OCI-LY1 (cell line): ENCODE measurements at regions not wholly inside any gene's neighbourhood (a gene's known extent, or its start where the extent isn't known, plus 50 kb on each side); places are given as distances from the start of the nearest gene placed in this dataset.

ENCODE experiments used
- H2AFZ ChIP-seq: fragments of 200-600 bp; sonication (generic), shearing (Covaris generic); 2 replicates; pipeline ENCODE4 v1.6.0; 2014; ENCODE audit warnings: antibody characterized with exemption, mild to moderate bottlenecking, low read length
- H3F3A ChIP-seq: fragments of 200-600 bp; sonication (generic), shearing (Covaris generic); 2 replicates; pipeline ENCODE4 v1.6.0; 2014; ENCODE audit warnings: mild to moderate bottlenecking, antibody characterized with exemption, low read length, moderate library complexity; ENCODE audit not compliant: insufficient read depth
- H3K27ac ChIP-seq: fragments of 200-600 bp; sonication (generic); 2 replicates; pipeline ENCODE4 v1.5.1; 2014; ENCODE audit warnings: low read length, mixed run types, mild to moderate bottlenecking, low read depth; ENCODE audit not compliant: poor library complexity, severe bottlenecking
- H3K27me3 ChIP-seq: fragments of 200-600 bp; sonication (generic); 2 replicates; pipeline ENCODE4 v1.6.0; 2014; ENCODE audit warnings: antibody characterized with exemption, mild to moderate bottlenecking, low read length, moderate library complexity; ENCODE audit not compliant: insufficient read depth
- H3K36me3 ChIP-seq: fragments of 200-600 bp; sonication (generic); 2 replicates; pipeline ENCODE4 v1.6.1; 2014; ENCODE audit warnings: mild to moderate bottlenecking, antibody characterized with exemption, low read length, moderate library complexity, mixed read lengths; ENCODE audit not compliant: insufficient read depth
- H3K4me1 ChIP-seq: fragments of 200-600 bp; sonication (generic); 2 replicates; pipeline ENCODE4 v1.5.1; 2014; ENCODE audit warnings: mild to moderate bottlenecking, low read length, moderate library complexity; ENCODE audit not compliant: insufficient read depth, severe bottlenecking
- H3K4me2 ChIP-seq: fragments of 200-600 bp; sonication (generic), shearing (Covaris generic); 2 replicates; pipeline ENCODE4 v1.6.1; 2014; ENCODE audit warnings: low read length
- H3K4me3 ChIP-seq: fragments of 200-600 bp; sonication (generic); 2 replicates; pipeline ENCODE4 v1.5.1; 2014; ENCODE audit warnings: low read length, low read depth, mild to moderate bottlenecking, mixed read lengths; ENCODE audit not compliant: poor library complexity, severe bottlenecking
- H3K79me2 ChIP-seq: fragments of 200-600 bp; shearing (Covaris generic); 2 replicates; pipeline ENCODE4 v1.6.1; 2016; ENCODE audit warnings: mixed run types, low read length, mixed read lengths; ENCODE audit not compliant: insufficient read depth
- H3K9ac ChIP-seq: fragments of 200-600 bp; sonication (generic), shearing (Covaris generic); 2 replicates; pipeline ENCODE4 v1.6.1; 2014; ENCODE audit warnings: mild to moderate bottlenecking, low read length, mixed read lengths
- H3K9me2 ChIP-seq: fragments of 200-600 bp; sonication (generic), shearing (Covaris generic); 2 replicates; pipeline ENCODE4 v1.6.1; 2014; ENCODE audit warnings: low read depth, mild to moderate bottlenecking, low read length, mixed read lengths
- H3K9me3 ChIP-seq: fragments of 200-600 bp; shearing (Covaris generic); 2 replicates; pipeline ENCODE4 v1.6.1; 2014; ENCODE audit warnings: low read length, mixed read lengths
- H4K20me1 ChIP-seq: fragments of 200-600 bp; sonication (generic), shearing (Covaris generic); 2 replicates; pipeline ENCODE4 v1.6.0; 2016; ENCODE audit warnings: mild to moderate bottlenecking, low read length; ENCODE audit not compliant: insufficient read depth
- EZH2 ChIP-seq: fragments of 200-600 bp; sonication (generic), shearing (Covaris generic); IDR thresholded peaks from 2 replicates; pipeline ENCODE4 v1.8.0; 2017; ENCODE audit warnings: borderline replicate concordance, mixed run types, mild to moderate bottlenecking, antibody characterized with exemption, low read length, moderate library complexity, mixed read lengths
- TF ChIP-seq, protein P1 (sequence below): fragments of 200-600 bp; sonication (generic), shearing (Covaris generic); IDR thresholded peaks from 2 replicates; pipeline ENCODE4 v1.5.1; 2017; ENCODE audit warnings: mild to moderate bottlenecking, antibody characterized with exemption, low read length, moderate library complexity, mixed read lengths

DNA sequence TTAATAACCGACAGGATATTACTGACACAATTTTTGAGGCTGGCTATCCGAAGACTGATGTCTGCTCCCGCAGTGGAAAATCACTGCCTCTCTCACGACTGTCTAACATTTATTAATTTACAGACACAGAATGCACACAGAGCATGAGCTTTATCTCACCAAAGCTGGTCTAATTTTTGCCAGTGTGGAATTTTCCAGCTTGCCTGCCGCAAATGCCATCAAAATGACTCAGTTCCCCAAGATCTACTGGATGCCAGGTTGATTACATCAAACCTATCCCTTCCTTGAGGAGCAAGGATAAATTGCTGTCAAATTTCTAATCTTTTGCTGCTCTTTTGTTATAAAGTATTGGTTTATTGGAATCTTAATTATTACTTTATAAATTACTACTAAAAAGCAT, 1775.1 kb upstream of the PCDH20 start:
- H3K79me2 ChIP-seq = no peaks in the 10 kb centered on the region
- H3K4me1 ChIP-seq = no peaks in the 10 kb centered on the region
- H3K9me3 ChIP-seq = no peaks in the 10 kb centered on the region
- H4K20me1 ChIP-seq = no peaks in the 10 kb centered on the region
- H3K27ac ChIP-seq = no peak overlapping the region
- no peaks in the 10 kb centered on the region for H3K9me2 ChIP-seq
- H3K4me2 ChIP-seq = no peak overlapping the region
- H2AFZ ChIP-seq = no peak overlapping the region
- no peak for TF ChIP-seq EZH2
- TF ChIP-seq, protein P1, sequence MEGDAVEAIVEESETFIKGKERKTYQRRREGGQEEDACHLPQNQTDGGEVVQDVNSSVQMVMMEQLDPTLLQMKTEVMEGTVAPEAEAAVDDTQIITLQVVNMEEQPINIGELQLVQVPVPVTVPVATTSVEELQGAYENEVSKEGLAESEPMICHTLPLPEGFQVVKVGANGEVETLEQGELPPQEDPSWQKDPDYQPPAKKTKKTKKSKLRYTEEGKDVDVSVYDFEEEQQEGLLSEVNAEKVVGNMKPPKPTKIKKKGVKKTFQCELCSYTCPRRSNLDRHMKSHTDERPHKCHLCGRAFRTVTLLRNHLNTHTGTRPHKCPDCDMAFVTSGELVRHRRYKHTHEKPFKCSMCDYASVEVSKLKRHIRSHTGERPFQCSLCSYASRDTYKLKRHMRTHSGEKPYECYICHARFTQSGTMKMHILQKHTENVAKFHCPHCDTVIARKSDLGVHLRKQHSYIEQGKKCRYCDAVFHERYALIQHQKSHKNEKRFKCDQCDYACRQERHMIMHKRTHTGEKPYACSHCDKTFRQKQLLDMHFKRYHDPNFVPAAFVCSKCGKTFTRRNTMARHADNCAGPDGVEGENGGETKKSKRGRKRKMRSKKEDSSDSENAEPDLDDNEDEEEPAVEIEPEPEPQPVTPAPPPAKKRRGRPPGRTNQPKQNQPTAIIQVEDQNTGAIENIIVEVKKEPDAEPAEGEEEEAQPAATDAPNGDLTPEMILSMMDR = no peak
- H3F3A ChIP-seq = no peaks in the 10 kb centered on the region
- no peak overlapping the region for H3K9ac ChIP-seq
- no peaks in the 10 kb centered on the region for H3K36me3 ChIP-seq
- H3K27me3 ChIP-seq = no peaks in the 10 kb centered on the region
- H3K4me3 ChIP-seq = no peak overlapping the region

DNA sequence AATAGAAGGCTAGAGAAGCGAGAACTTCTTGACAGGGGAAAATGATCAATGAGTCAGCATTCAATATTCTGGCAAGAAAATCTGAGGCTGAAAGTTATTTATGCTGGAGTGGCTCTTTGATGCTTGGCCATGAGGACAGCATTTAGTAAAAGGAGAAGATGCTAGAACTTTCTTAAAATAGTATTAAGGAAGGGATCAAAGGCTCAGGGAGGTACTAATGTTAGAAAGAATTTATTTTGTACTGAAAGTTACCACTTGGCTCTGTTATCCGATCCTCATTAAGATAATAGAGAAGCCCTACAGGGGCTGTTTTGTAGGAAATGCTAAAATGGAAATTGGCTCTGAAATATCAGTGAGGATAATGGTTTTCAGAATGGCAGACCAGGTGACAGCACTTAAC, 1774.6 kb upstream of the PCDH20 start:
- H2AFZ ChIP-seq = peak overlapping the region; percentile 16; the same call in 1 of the 2 replicates
- H3K9me2 ChIP-seq = no peaks in the 10 kb centered on the region
- no peaks in the 10 kb centered on the region for H3K79me2 ChIP-seq
- no peak overlapping the region for H3K27ac ChIP-seq
- H4K20me1 ChIP-seq = no peaks in the 10 kb centered on the region
- no peaks in the 10 kb centered on the region for H3K9me3 ChIP-seq
- no peak overlapping the region for H3K4me2 ChIP-seq
- no peaks in the 10 kb centered on the region for H3K4me1 ChIP-seq
- H3K4me3 ChIP-seq = no peak overlapping the region
- no peaks in the 10 kb centered on the region for H3K36me3 ChIP-seq
- no peaks in the 10 kb centered on the region for H3F3A ChIP-seq
- no peak overlapping the region for H3K9ac ChIP-seq
- no peaks in the 10 kb centered on the region for H3K27me3 ChIP-seq
- TF ChIP-seq EZH2 = no peak
- TF ChIP-seq, protein P1 = no peak

DNA sequence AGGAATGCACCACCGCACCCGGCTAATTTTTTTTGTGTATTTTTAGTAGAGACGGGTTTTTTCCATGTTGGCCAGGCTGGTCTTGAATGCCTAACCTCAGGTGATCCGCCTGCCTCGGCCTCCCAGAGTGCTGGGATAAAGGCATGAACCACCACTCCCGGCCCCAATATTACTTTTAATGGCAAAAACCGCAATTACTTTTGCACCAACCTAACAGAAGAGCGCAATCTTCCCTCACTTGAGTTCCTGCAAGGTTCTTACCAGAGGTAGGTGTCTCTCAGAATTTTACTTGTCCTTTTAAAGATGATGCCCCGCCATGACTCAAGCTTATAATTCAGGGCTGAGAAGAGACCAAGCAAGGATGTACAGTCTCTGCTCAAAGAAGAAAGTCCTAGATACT, 1774.1 kb upstream of the PCDH20 start:
- Histone ChIP-seq H2AFZ (peak overlapping the region; percentile 16; the same call in 1 of the 2 replicates), H3K27me3 (no peaks in the 10 kb centered on the region)

More for the DNA sequence above, 1774.1 kb upstream of the PCDH20 start:
- no peak overlapping the region for H3K27ac ChIP-seq
- H3F3A ChIP-seq = no peaks in the 10 kb centered on the region
- H3K79me2 ChIP-seq = no peaks in the 10 kb centered on the region
- H3K4me3 ChIP-seq = no peak overlapping the region
- H4K20me1 ChIP-seq = no peaks in the 10 kb centered on the region
- no peak overlapping the region for H3K4me2 ChIP-seq
- H3K4me1 ChIP-seq = no peaks in the 10 kb centered on the region
- H3K9me3 ChIP-seq = no peaks in the 10 kb centered on the region
- no peaks in the 10 kb centered on the region for H3K36me3 ChIP-seq
- TF ChIP-seq, protein P1 = no peak
- TF ChIP-seq EZH2 = no peak
- no peak overlapping the region for H3K9ac ChIP-seq
- H3K9me2 ChIP-seq = no peaks in the 10 kb centered on the region
